ENCODE measurements at regions not wholly inside any gene's neighbourhood (a gene's known extent, or its start where the extent isn't known, plus 50 kb on each side); places are given as distances from the start of the nearest gene placed in this dataset.

GRCh38 chr17:27384726-27385125 lies 71.5 kb upstream of the KSR1 start:
- no peak overlapping the region for H3K4me3 ChIP-seq (ENCODE audit: low read length)
- no peak for TF ChIP-seq EZH2phosphoT487 (IDR thresholded peaks at IDR 0.05; ENCODE audit: borderline replicate concordance, low read length)
- no peak for TF ChIP-seq CTCF (IDR thresholded peaks at IDR 0.05; ENCODE audit: low read depth, low read length, poor library complexity, severe bottlenecking)

GRCh38 chr17:27385626-27386025 lies 70.6 kb upstream of the KSR1 start:
- no peak overlapping the region for H3K4me3 ChIP-seq (ENCODE audit: low read length)
- H4K20me1 ChIP-seq (ENCODE audit: control insufficient read depth, insufficient read depth, low read depth, low read length) = no peaks in the 10 kb centered on the region
- no peak overlapping the region for H3K4me2 ChIP-seq (ENCODE audit: low read length)
- H3K9me3 ChIP-seq (ENCODE audit: control insufficient read depth, insufficient read depth, low read length) = no peaks in the 10 kb centered on the region
- H3K27ac ChIP-seq (ENCODE audit: low read depth, low read length) = no peak overlapping the region
- no peaks in the 10 kb centered on the region; the same call in 1 of the 2 replicates for H3K27me3 ChIP-seq (ENCODE audit: control insufficient read depth, low read length)
- no peak for TF ChIP-seq EZH2phosphoT487 (IDR thresholded peaks at IDR 0.05; ENCODE audit: borderline replicate concordance, low read length)
- no peak for TF ChIP-seq CTCF (IDR thresholded peaks at IDR 0.05; ENCODE audit: low read depth, low read length, poor library complexity, severe bottlenecking)
- no peaks in the 10 kb centered on the region for H3K36me3 ChIP-seq (ENCODE audit: control insufficient read depth, low read length)
- no peaks in the 10 kb centered on the region for H3F3A ChIP-seq (ENCODE audit: control insufficient read depth, insufficient read depth)
- H3K79me2 ChIP-seq (ENCODE audit: control insufficient read depth, low read length) = no peaks in the 10 kb centered on the region
- H3K9me2 ChIP-seq (replicated peaks; ENCODE audit: control insufficient read depth, low read length) = no peaks in the 10 kb centered on the region
- no peaks in the 10 kb centered on the region for H3K4me1 ChIP-seq (ENCODE audit: control insufficient read depth, low read length)

More at GRCh38 chr17:27384726-27385125, 71.5 kb upstream of the KSR1 start:
- Histone ChIP-seq H3K4me1 (ENCODE audit: control insufficient read depth, low read length) (no peaks in the 10 kb centered on the region), H3K27ac (ENCODE audit: low read depth, low read length) (no peak overlapping the region), H3K27me3 (ENCODE audit: control insufficient read depth, low read length) (no peaks in the 10 kb centered on the region; the same call in none of the 2 replicates), H3K79me2 (ENCODE audit: control insufficient read depth, low read length) (no peaks in the 10 kb centered on the region), H3K36me3 (ENCODE audit: control insufficient read depth, low read length) (no peaks in the 10 kb centered on the region), H3K9me3 (ENCODE audit: control insufficient read depth, insufficient read depth, low read length) (no peaks in the 10 kb centered on the region), H3K9me2 (replicated peaks; ENCODE audit: control insufficient read depth, low read length) (no peaks in the 10 kb centered on the region), H4K20me1 (ENCODE audit: control insufficient read depth, insufficient read depth, low read depth, low read length) (no peaks in the 10 kb centered on the region), H3K4me2 (ENCODE audit: low read length) (no peak overlapping the region), H3F3A (ENCODE audit: control insufficient read depth, insufficient read depth) (no peaks in the 10 kb centered on the region)

- no peaks in the 10 kb centered on the region for H4K20me1 ChIP-seq (ENCODE audit: control insufficient read depth, insufficient read depth, low read depth, low read length)
- no peaks in the 10 kb centered on the region for H3K79me2 ChIP-seq (ENCODE audit: control insufficient read depth, low read length)
- no peaks in the 10 kb centered on the region; the same call in 1 of the 2 replicates for H3K27me3 ChIP-seq (ENCODE audit: control insufficient read depth, low read length)
- no peak overlapping the region for H3K4me2 ChIP-seq (ENCODE audit: low read length)
- H3K9me2 ChIP-seq (replicated peaks; ENCODE audit: control insufficient read depth, low read length) = no peaks in the 10 kb centered on the region
- H3K36me3 ChIP-seq (ENCODE audit: control insufficient read depth, low read length) = no peaks in the 10 kb centered on the region
- TF ChIP-seq EZH2phosphoT487 (IDR thresholded peaks at IDR 0.05; ENCODE audit: borderline replicate concordance, low read length) (no peak), CTCF (IDR thresholded peaks at IDR 0.05; ENCODE audit: low read depth, low read length, poor library complexity, severe bottlenecking) (no peak)
- no peaks in the 10 kb centered on the region for H3K9me3 ChIP-seq (ENCODE audit: control insufficient read depth, insufficient read depth, low read length)
- no peak overlapping the region for H3K27ac ChIP-seq (ENCODE audit: low read depth, low read length)
- H3K4me3 ChIP-seq (ENCODE audit: low read length) = no peak overlapping the region
- no peaks in the 10 kb centered on the region for H3F3A ChIP-seq (ENCODE audit: control insufficient read depth, insufficient read depth)
- no peaks in the 10 kb centered on the region for H3K4me1 ChIP-seq (ENCODE audit: control insufficient read depth, low read length)
These were observed 69.8 kb upstream of the KSR1 start for GRCh38 chr17:27386206-27387075.
